ENCODE measurements at regions not wholly inside any gene's neighbourhood (a gene's known extent, or its start where the extent isn't known, plus 50 kb on each side); places are given as distances from the start of the nearest gene placed in this dataset.

GRCh38 chr9:81053298-81054025, 635.9 kb downstream of the TLE1 start:
- peaks cover 4% of the 10 kb centered on the region for H3K4me1 Mint-ChIP-seq
- no peaks in the 10 kb centered on the region for H3K27me3 Mint-ChIP-seq (ENCODE audit: low read depth)
- H3K27ac Mint-ChIP-seq, result no peak overlapping the region
- no peaks in the 10 kb centered on the region for H3K9me3 Mint-ChIP-seq
- no peak overlapping the region for H3K4me3 Mint-ChIP-seq
- H3K36me3 Mint-ChIP-seq (ENCODE audit: low read depth), result no peaks in the 10 kb centered on the region
- no peak for TF ChIP-seq CTCF (IDR thresholded peaks at IDR 0.05; ENCODE audit: unreplicated experiment in 3 of 3)

GRCh38 chr9:81052846-81053245, 636.5 kb downstream of the TLE1 start:
- Mint-ChIP-seq H3K4me3 (no peak overlapping the region), H3K36me3 (ENCODE audit: low read depth) (no peaks in the 10 kb centered on the region), H3K27me3 (ENCODE audit: low read depth) (no peaks in the 10 kb centered on the region), H3K27ac (no peak overlapping the region), H3K9me3 (no peaks in the 10 kb centered on the region), H3K4me1 (peaks cover 4% of the 10 kb centered on the region)
- TF ChIP-seq CTCF (IDR thresholded peaks at IDR 0.05; ENCODE audit: unreplicated experiment in 3 of 3), result no peak

GRCh38 chr9:81047280-81047679, 642.1 kb downstream of the TLE1 start:
- no peak for TF ChIP-seq CTCF (IDR thresholded peaks at IDR 0.05; ENCODE audit: unreplicated experiment in 3 of 3)
- Mint-ChIP-seq H3K4me1 (no peaks in the 10 kb centered on the region), H3K27ac (no peak overlapping the region), H3K9me3 (no peaks in the 10 kb centered on the region), H3K36me3 (ENCODE audit: low read depth) (no peaks in the 10 kb centered on the region), H3K27me3 (ENCODE audit: low read depth) (no peaks in the 10 kb centered on the region), H3K4me3 (no peak overlapping the region)

- Mint-ChIP-seq H3K9me3 (no peaks in the 10 kb centered on the region), H3K4me1 (no peaks in the 10 kb centered on the region)
- TF ChIP-seq CTCF (IDR thresholded peaks at IDR 0.05; ENCODE audit: unreplicated experiment in 3 of 3), result no peak
These were observed 643.7 kb downstream of the TLE1 start for GRCh38 chr9:81045658-81046057.

GRCh38 chr9:81037889-81038288, 651.5 kb downstream of the TLE1 start:
- no peak overlapping the region for H3K4me3 Mint-ChIP-seq
- no peak for TF ChIP-seq CTCF (IDR thresholded peaks at IDR 0.05; ENCODE audit: unreplicated experiment in 3 of 3)
- no peaks in the 10 kb centered on the region for H3K27me3 Mint-ChIP-seq (ENCODE audit: low read depth)
- no peak overlapping the region for H3K27ac Mint-ChIP-seq
- no peaks in the 10 kb centered on the region for H3K36me3 Mint-ChIP-seq (ENCODE audit: low read depth)
- peaks cover 6% of the 10 kb centered on the region for H3K4me1 Mint-ChIP-seq
- no peaks in the 10 kb centered on the region for H3K9me3 Mint-ChIP-seq

More at GRCh38 chr9:81045658-81046057, 643.7 kb downstream of the TLE1 start:
- Mint-ChIP-seq H3K27me3 (ENCODE audit: low read depth) (no peaks in the 10 kb centered on the region), H3K36me3 (ENCODE audit: low read depth) (no peaks in the 10 kb centered on the region), H3K4me3 (no peak overlapping the region), H3K27ac (no peak overlapping the region)

- TF ChIP-seq CTCF (IDR thresholded peaks at IDR 0.05; ENCODE audit: unreplicated experiment in 3 of 3), result no peak
- no peak overlapping the region for H3K27ac Mint-ChIP-seq
- H3K4me1 Mint-ChIP-seq, result peaks cover 9% of the 10 kb centered on the region
These were observed 653.7 kb downstream of the TLE1 start for GRCh38 chr9:81035601-81036000.

More at GRCh38 chr9:81035601-81036000, 653.7 kb downstream of the TLE1 start:
- Mint-ChIP-seq H3K27me3 (ENCODE audit: low read depth) (no peaks in the 10 kb centered on the region), H3K36me3 (ENCODE audit: low read depth) (no peaks in the 10 kb centered on the region), H3K4me3 (no peak overlapping the region), H3K9me3 (no peaks in the 10 kb centered on the region)
